Trophoblast cell (in vitro differentiated cells and primary cell): ENCODE measurements at regions not wholly inside any gene's neighbourhood (a gene's known extent, or its start where the extent isn't known, plus 50 kb on each side); places are given as distances from the start of the nearest gene placed in this dataset.

ENCODE experiments used
- DNase-seq, 2 donors: peaks; one replicate each; pipeline ENCODE4 v3.0.0-alpha.2; 2016
- H2AFZ ChIP-seq: 2 replicates; pipeline ENCODE4 v1.6.1; 2013; ENCODE audit warnings: low read length, moderate library complexity, mild to moderate bottlenecking; ENCODE audit not compliant: insufficient read depth, poor library complexity
- H2AK5ac ChIP-seq: 2 replicates; pipeline ENCODE4 v1.6.1; 2013; ENCODE audit warnings: mild to moderate bottlenecking, low read length
- H2BK120ac ChIP-seq: 2 replicates; pipeline ENCODE4 v1.6.1; 2013; ENCODE audit warnings: low read length, mild to moderate bottlenecking, moderate library complexity; ENCODE audit not compliant: insufficient read depth, poor library complexity
- H2BK12ac ChIP-seq: 2 replicates; pipeline ENCODE4 v1.6.1; 2013; ENCODE audit warnings: mild to moderate bottlenecking, low read length, moderate library complexity
- H2BK5ac ChIP-seq: 2 replicates; pipeline ENCODE4 v1.6.1; 2013; ENCODE audit warnings: low read length, low read depth, moderate library complexity, mild to moderate bottlenecking; ENCODE audit not compliant: poor library complexity
- H3K14ac ChIP-seq: 2 replicates; pipeline ENCODE4 v1.6.1; 2013; ENCODE audit warnings: mild to moderate bottlenecking, low read length
- H3K18ac ChIP-seq: 2 replicates; pipeline ENCODE4 v1.6.1; 2013; ENCODE audit warnings: mild to moderate bottlenecking, low read length
- H3K23ac ChIP-seq: 2 replicates; pipeline ENCODE4 v1.6.1; 2013; ENCODE audit warnings: low read length
- H3K27ac ChIP-seq: 2 replicates; pipeline ENCODE4 v1.5.1; 2013; ENCODE audit warnings: low read depth, mild to moderate bottlenecking, inconsistent platforms, low read length, moderate library complexity
- H3K27me3 ChIP-seq: 2 replicates; pipeline ENCODE4 v1.6.1; 2013; ENCODE audit warnings: inconsistent platforms, mild to moderate bottlenecking, low read length, moderate library complexity; ENCODE audit not compliant: insufficient read depth
- H3K36me3 ChIP-seq, 2 experiments: 1 replicate in 1 of 2; 2 replicates in 1 of 2; pipeline ENCODE4 v1.6.1; 2013; ENCODE audit warnings: low read length in 2 of 2, mild to moderate bottlenecking in 2 of 2, moderate library complexity in 1 of 2; ENCODE audit not compliant: insufficient read depth in 2 of 2, control insufficient read depth in 1 of 2
- H3K4ac ChIP-seq: 2 replicates; pipeline ENCODE4 v1.6.1; 2013; ENCODE audit warnings: low read depth, mild to moderate bottlenecking, low read length, moderate library complexity
- H3K4me1 ChIP-seq, 2 experiments: 1 replicate in 1 of 2; 2 replicates in 1 of 2; pipeline ENCODE4 v1.6.1; 2013; ENCODE audit warnings: low read length in 2 of 2, mild to moderate bottlenecking in 2 of 2, moderate library complexity in 1 of 2; ENCODE audit not compliant: insufficient read depth in 2 of 2, control insufficient read depth in 1 of 2
- H3K4me2 ChIP-seq: 2 replicates; pipeline ENCODE4 v1.6.1; 2013; ENCODE audit warnings: inconsistent platforms, mild to moderate bottlenecking, low read length, moderate library complexity
- H3K4me3 ChIP-seq: 2 replicates; pipeline ENCODE4 v1.5.1; 2013; ENCODE audit warnings: mild to moderate bottlenecking, low read depth, low read length, inconsistent platforms
- H3K79me1 ChIP-seq: one replicate; pipeline ENCODE4 v1.6.1; 2013; ENCODE audit warnings: low read length
- H3K79me2 ChIP-seq: 2 replicates; pipeline ENCODE4 v1.6.1; 2013; ENCODE audit warnings: low read length, mild to moderate bottlenecking; ENCODE audit not compliant: control insufficient read depth, insufficient read depth, poor library complexity
- H3K9ac ChIP-seq: 2 replicates; pipeline ENCODE4 v1.6.1; 2013; ENCODE audit warnings: mild to moderate bottlenecking, low read length
- H3K9me3 ChIP-seq: 2 replicates; pipeline ENCODE4 v1.6.1; 2013; ENCODE audit warnings: low read depth, mild to moderate bottlenecking, control low read depth, inconsistent platforms, low read length; ENCODE audit not compliant: insufficient read depth
- H4K12ac ChIP-seq: 2 replicates; pipeline ENCODE4 v1.6.1; 2013; ENCODE audit warnings: low read depth, mild to moderate bottlenecking, low read length, moderate library complexity
- H4K8ac ChIP-seq: 2 replicates; pipeline ENCODE4 v1.6.1; 2013; ENCODE audit warnings: low read depth, mild to moderate bottlenecking, low read length, moderate library complexity
- H4K91ac ChIP-seq: one replicate; pipeline ENCODE4 v1.6.1; 2013; ENCODE audit warnings: low read depth, mild to moderate bottlenecking, low read length, moderate library complexity
- WGBS: extraction: QIAGEN DNeasy Blood & Tissue Kit; methylation state at CpG from one replicate; pipeline ENCODE4 v1.1.7; 2013; ENCODE audit warnings: missing lambda C conversion rate; ENCODE audit not compliant: insufficient read length, insufficient coverage; ENCODE audit errors: extremely low coverage; 5-methylcytosine and 5-hydroxymethylcytosine counted together

DNA sequence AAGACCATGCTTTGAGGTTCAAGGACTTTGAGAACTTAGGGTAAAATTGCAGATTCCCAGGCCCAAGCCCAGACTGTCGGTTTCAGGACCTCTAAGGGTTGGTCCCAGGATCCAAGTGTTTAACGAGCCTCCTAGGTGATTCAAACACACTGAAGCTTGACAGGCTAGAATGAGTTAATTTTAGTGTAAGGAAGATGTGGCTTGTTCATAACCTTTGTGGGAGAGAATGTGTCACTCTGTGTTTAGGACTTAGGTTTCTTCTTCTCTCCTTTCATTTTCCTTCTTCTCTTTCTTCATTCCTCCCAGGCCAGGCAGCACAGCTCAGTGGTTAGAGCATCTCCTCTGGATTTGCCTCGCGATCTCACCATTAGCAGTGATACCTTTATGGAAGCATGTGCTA lies 104.8 kb upstream of the KCNG1 start:
- Histone ChIP-seq H2AFZ (no peak overlapping the region), H2BK12ac (peak overlapping the region; percentile 6), H4K12ac (no peak overlapping the region), H3K4me2 (no peak overlapping the region), H3K27me3 (no peaks in the 10 kb centered on the region), H3K36me3 (no peaks in the 10 kb centered on the region), H4K91ac (peak overlapping the region; percentile 11), H3K23ac (no peak overlapping the region), H3K9ac (no peak overlapping the region), H2BK5ac (no peak overlapping the region), H3K4ac (no peak overlapping the region), H2BK120ac (peak overlapping the region; percentile 2), H3K18ac (no peak overlapping the region), H3K14ac (no peak overlapping the region), H3K9me3 (no peaks in the 10 kb centered on the region), H3K79me2 (no peaks in the 10 kb centered on the region), H3K4me3 (no peak overlapping the region), H4K8ac (no peak overlapping the region), H3K27ac (no peak overlapping the region), H3K4me1 (peaks cover 10 to 29% of the 10 kb centered on the region in 2 experiments), H2AK5ac (no peak overlapping the region), H3K79me1 (peaks cover 7% of the 10 kb centered on the region)
- DNase-seq = no peak
- no CpG with 5 or more reads among the region's 4 CpGs for WGBS

DNA sequence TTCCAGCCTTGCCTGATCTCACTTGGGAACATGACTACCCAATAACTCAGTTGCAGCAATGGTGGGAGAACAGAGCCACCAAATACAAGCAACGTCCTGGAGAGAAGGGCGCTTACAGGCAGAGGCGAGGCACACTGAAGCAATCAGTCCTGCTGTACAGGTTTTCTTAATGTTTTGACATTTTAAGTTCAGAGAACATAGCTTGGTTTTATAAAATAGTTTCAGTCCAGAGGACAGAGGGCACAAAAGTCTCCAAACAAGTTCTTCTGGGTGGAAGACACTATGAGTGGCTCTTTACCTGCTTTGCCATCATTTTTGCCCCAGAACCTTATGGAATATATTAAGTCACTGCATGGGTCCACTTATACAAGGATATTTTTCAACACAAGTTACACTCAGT lies 103.4 kb upstream of the KCNG1 start:
- peak in 1 of 2 donors; percentile 14 for DNase-seq
- no peak overlapping the region for H3K4me3 ChIP-seq
- H3K4me2 ChIP-seq = no peak overlapping the region
- no peak overlapping the region for H2BK5ac ChIP-seq
- no peak overlapping the region for H2AFZ ChIP-seq
- H4K91ac ChIP-seq = no peak overlapping the region
- no peaks in the 10 kb centered on the region for H3K79me2 ChIP-seq
- no peak overlapping the region for H4K8ac ChIP-seq
- no peaks in the 10 kb centered on the region for H3K27me3 ChIP-seq
- no peak overlapping the region for H3K27ac ChIP-seq
- H3K14ac ChIP-seq = no peak overlapping the region
- H2BK12ac ChIP-seq = no peak overlapping the region
- no peaks in the 10 kb centered on the region for H3K36me3 ChIP-seq
- H3K9ac ChIP-seq = no peak overlapping the region
- H3K9me3 ChIP-seq = no peaks in the 10 kb centered on the region
- no peak overlapping the region for H4K12ac ChIP-seq
- H3K4me1 ChIP-seq = peaks cover 15 to 31% of the 10 kb centered on the region in 2 experiments
- H2AK5ac ChIP-seq = no peak overlapping the region
- no peak overlapping the region for H2BK120ac ChIP-seq
- no peak overlapping the region for H3K18ac ChIP-seq
- no peak overlapping the region for H3K4ac ChIP-seq
- no peak overlapping the region for H3K23ac ChIP-seq
- H3K79me1 ChIP-seq = peaks cover 7% of the 10 kb centered on the region
- no CpG with 5 or more reads among the region's 3 CpGs for WGBS

DNA sequence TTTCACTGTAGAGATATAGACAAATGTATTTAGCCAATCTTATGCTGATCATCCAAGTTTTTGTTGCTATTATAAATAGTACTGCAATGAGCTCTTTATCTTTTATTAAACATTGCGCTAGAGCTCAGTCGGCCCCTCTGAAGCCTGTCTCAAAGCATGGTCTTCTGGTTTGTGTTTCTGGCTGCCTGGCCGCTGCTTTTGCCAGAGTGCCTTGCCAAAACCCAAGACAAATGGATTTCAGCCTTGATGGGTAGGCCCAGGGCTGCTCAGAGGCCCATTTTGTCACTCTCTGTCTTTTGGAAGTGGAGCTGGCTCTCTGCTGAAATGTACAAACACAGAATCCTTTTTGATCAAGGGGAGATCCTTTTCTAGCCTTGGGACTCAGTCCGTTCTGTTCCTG lies 102.9 kb upstream of the KCNG1 start:
- no peak overlapping the region for H3K14ac ChIP-seq
- H3K4me2 ChIP-seq = no peak overlapping the region
- H3K79me1 ChIP-seq = peaks cover 7% of the 10 kb centered on the region
- H3K9me3 ChIP-seq = no peaks in the 10 kb centered on the region
- DNase-seq = no peak
- H3K9ac ChIP-seq = no peak overlapping the region
- no peak overlapping the region for H2AK5ac ChIP-seq
- H2BK5ac ChIP-seq = no peak overlapping the region
- H4K12ac ChIP-seq = no peak overlapping the region
- no peak overlapping the region for H3K4ac ChIP-seq
- no peak overlapping the region for H3K23ac ChIP-seq
- no peak overlapping the region for H2BK120ac ChIP-seq
- no peak overlapping the region for H3K27ac ChIP-seq
- peak overlapping the region; percentile 51 for H2BK12ac ChIP-seq
- H3K4me1 ChIP-seq = peaks cover 15 to 28% of the 10 kb centered on the region in 2 experiments
- no peak overlapping the region for H4K8ac ChIP-seq
- WGBS = no CpG with 5 or more reads among the region's 4 CpGs
- no peaks in the 10 kb centered on the region for H3K27me3 ChIP-seq
- H3K36me3 ChIP-seq = no peaks in the 10 kb centered on the region
- H4K91ac ChIP-seq = no peak overlapping the region
- no peak overlapping the region for H3K18ac ChIP-seq
- H3K79me2 ChIP-seq = no peaks in the 10 kb centered on the region
- H3K4me3 ChIP-seq = no peak overlapping the region
- H2AFZ ChIP-seq = no peak overlapping the region

DNA sequence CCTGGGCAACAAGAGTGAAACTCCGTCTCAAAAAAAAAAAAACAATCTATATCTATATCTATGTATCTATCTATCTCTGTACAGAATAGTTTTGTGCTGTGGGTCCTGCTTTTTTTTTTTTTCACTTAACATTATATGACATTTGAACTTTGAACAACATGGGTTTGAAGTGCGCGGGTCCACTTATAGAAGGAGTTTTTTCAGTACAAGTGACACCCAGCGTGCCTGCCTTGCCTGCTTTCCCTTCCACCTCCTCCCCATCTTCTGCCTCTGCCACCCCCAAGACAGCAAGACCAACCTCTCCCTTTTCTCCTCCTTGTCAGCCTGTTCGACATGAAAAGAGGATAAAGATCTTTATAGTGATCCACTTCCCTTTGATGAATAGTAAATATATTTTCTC lies 102.2 kb upstream of the KCNG1 start:
- no peak for DNase-seq
- Histone ChIP-seq H3K36me3 (no peaks in the 10 kb centered on the region), H3K4me2 (no peak overlapping the region), H3K4me3 (no peak overlapping the region), H3K27me3 (no peaks in the 10 kb centered on the region), H4K8ac (no peak overlapping the region), H3K9me3 (peaks cover 3% of the 10 kb centered on the region), H2AK5ac (no peak overlapping the region), H3K9ac (no peak overlapping the region), H3K14ac (no peak overlapping the region), H2BK120ac (no peak overlapping the region), H3K4me1 (peaks cover 15 to 24% of the 10 kb centered on the region in 2 experiments), H2AFZ (no peak overlapping the region), H2BK12ac (no peak overlapping the region), H3K79me2 (no peaks in the 10 kb centered on the region), H3K79me1 (peaks cover 5% of the 10 kb centered on the region), H3K23ac (no peak overlapping the region), H3K18ac (no peak overlapping the region), H2BK5ac (no peak overlapping the region), H3K27ac (no peak overlapping the region), H4K91ac (no peak overlapping the region), H4K12ac (no peak overlapping the region), H3K4ac (no peak overlapping the region)
- no CpG with 5 or more reads among the region's 5 CpGs for WGBS
